CD4-positive, alpha-beta T cell (primary cell): ENCODE measurements at regions not wholly inside any gene's neighbourhood (a gene's known extent, or its start where the extent isn't known, plus 50 kb on each side); places are given as distances from the start of the nearest gene placed in this dataset.

Source experiments
- ATAC-seq: fragments of 200-7000 bp; cut with Tn5 transposase; one replicate; pipeline ENCODE4 v1.10.0; 2022; ENCODE audit warnings: mild to moderate bottlenecking; ENCODE audit not compliant: poor library complexity
- CTCF ChIA-PET: fragments of 350-600 bp; sonication (Branson Sonifier 250); formaldehyde crosslinking; loops from one replicate; lab custom pipeline; 2021; ENCODE audit warnings: antibody characterized with exemption, inconsistent platforms; lab: Charles Lee
- POLR2A ChIA-PET: fragments of 350-600 bp; sonication (Branson Sonifier 250); formaldehyde crosslinking; loops from one replicate; lab custom pipeline; 2021; ENCODE audit warnings: antibody characterized with exemption, inconsistent platforms; lab: Charles Lee
- DNase-seq, 14 experiments: peaks; one replicate each; pipeline ENCODE4 v3.0.0-alpha.2; 2013 to 2020; ENCODE audit warnings: mixed read lengths in 2 of 14
- H3K27ac ChIP-seq, 2 donors: one replicate each; pipeline versions ENCODE4 v1.5.1 to v1.7.0; 2013; ENCODE audit warnings: low read length in 2 of 2, low read depth in 1 of 2, mild to moderate bottlenecking in 1 of 2
- H3K27me3 ChIP-seq, 2 experiments: 1 replicate in 1 of 2; 2 replicates in 1 of 2; pipeline versions ENCODE4 v1.6.1 to v1.7.0; 2013; ENCODE audit warnings: low read length in 2 of 2, control low read depth in 1 of 2, mild to moderate bottlenecking in 1 of 2, moderate library complexity in 1 of 2; ENCODE audit not compliant: insufficient read depth in 2 of 2, control insufficient read depth in 1 of 2
- H3K36me3 ChIP-seq: one replicate; pipeline ENCODE4 v1.6.1; 2013; ENCODE audit warnings: low read length, control low read depth; ENCODE audit not compliant: insufficient read depth
- H3K4me1 ChIP-seq: one replicate; pipeline ENCODE4 v1.6.1; 2013; ENCODE audit warnings: low read length, control low read depth; ENCODE audit not compliant: insufficient read depth
- H3K4me3 ChIP-seq: one replicate; pipeline ENCODE4 v1.5.1; 2013; ENCODE audit warnings: mild to moderate bottlenecking, low read length, moderate library complexity
- H3K9me3 ChIP-seq, 2 experiments: 1 replicate in 1 of 2; 2 replicates in 1 of 2; pipeline versions ENCODE4 v1.6.1 to v1.7.0; 2013; ENCODE audit warnings: low read length in 2 of 2, mild to moderate bottlenecking in 2 of 2, control low read depth in 1 of 2, moderate library complexity in 1 of 2; ENCODE audit not compliant: control insufficient read depth in 1 of 2, insufficient read depth in 1 of 2
- H3K27ac Mint-ChIP-seq: one replicate; pipeline ENCODE4 v1.8.0; 2020; ENCODE audit warnings: mixed read lengths
- H3K27me3 Mint-ChIP-seq: one replicate; pipeline ENCODE4 v1.8.0; 2021; ENCODE audit warnings: mixed read lengths
- H3K36me3 Mint-ChIP-seq: one replicate; pipeline ENCODE4 v1.8.0; 2021; ENCODE audit warnings: low read depth, mixed read lengths
- H3K4me1 Mint-ChIP-seq: one replicate; pipeline ENCODE4 v1.8.0; 2021; ENCODE audit warnings: low read depth, mixed read lengths
- H3K4me3 Mint-ChIP-seq: one replicate; pipeline ENCODE4 v1.8.0; 2020; ENCODE audit warnings: mild to moderate bottlenecking, mixed read lengths
- H3K9me3 Mint-ChIP-seq: one replicate; pipeline ENCODE4 v1.8.0; 2020; ENCODE audit warnings: mixed read lengths
- intact Hi-C, 2 experiments: fragments of 100-400 bp; cut with DNase I in 1 of 2; cut with micrococcal nuclease in 1 of 2; formaldehyde crosslinking; loops; one replicate each; pipeline versions ENCODE4 v1.15.1 to v1.9.0; 2023 to 2025; cut with DNase I, micrococcal nuclease
- TF ChIP-seq, protein P1 (sequence below): fragments of 200-600 bp; IDR thresholded peaks from one replicate; pipeline ENCODE4 v1.8.0; 2022; ENCODE audit warnings: antibody characterized with exemption, mild to moderate bottlenecking

DNA sequence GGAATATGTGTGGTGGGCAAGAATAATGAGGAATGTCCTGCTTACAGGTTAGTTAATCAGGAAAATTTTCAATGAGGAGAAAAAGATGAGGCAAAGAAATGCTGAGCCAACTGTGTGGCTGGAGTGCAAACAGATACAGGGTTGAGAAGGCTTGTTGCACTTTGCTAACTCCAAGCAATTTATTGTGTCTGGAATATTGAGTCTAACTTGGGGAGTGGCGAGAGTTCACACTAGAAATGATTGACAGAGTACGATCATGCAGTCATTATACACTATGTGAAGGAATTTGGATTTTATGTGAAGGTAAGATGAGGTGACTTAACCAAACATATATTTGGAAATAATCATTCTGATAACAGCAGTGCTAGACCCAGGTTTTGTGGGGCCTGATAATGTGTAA lies 185.0 kb upstream of the ELAC2 start:
- TF ChIP-seq, protein P1, sequence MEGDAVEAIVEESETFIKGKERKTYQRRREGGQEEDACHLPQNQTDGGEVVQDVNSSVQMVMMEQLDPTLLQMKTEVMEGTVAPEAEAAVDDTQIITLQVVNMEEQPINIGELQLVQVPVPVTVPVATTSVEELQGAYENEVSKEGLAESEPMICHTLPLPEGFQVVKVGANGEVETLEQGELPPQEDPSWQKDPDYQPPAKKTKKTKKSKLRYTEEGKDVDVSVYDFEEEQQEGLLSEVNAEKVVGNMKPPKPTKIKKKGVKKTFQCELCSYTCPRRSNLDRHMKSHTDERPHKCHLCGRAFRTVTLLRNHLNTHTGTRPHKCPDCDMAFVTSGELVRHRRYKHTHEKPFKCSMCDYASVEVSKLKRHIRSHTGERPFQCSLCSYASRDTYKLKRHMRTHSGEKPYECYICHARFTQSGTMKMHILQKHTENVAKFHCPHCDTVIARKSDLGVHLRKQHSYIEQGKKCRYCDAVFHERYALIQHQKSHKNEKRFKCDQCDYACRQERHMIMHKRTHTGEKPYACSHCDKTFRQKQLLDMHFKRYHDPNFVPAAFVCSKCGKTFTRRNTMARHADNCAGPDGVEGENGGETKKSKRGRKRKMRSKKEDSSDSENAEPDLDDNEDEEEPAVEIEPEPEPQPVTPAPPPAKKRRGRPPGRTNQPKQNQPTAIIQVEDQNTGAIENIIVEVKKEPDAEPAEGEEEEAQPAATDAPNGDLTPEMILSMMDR = no peak
- no peak overlapping the region for H3K4me3 Mint-ChIP-seq
- no peaks in the 10 kb centered on the region for H3K36me3 ChIP-seq
- no peak for DNase-seq
- intact Hi-C loops = no loop called here
- ChIA-PET CTCF (no interaction called here), POLR2A (no interaction called here)
- no peaks in the 10 kb centered on the region for H3K27me3 ChIP-seq
- no peaks in the 10 kb centered on the region for H3K27me3 Mint-ChIP-seq
- no peak for ATAC-seq
- H3K9me3 ChIP-seq = peaks cover 0 to 3% of the 10 kb centered on the region in 2 experiments
- H3K4me1 Mint-ChIP-seq = no peaks in the 10 kb centered on the region
- H3K9me3 Mint-ChIP-seq = no peaks in the 10 kb centered on the region
- no peak overlapping the region for H3K4me3 ChIP-seq
- H3K27ac Mint-ChIP-seq = no peak overlapping the region
- no peaks in the 10 kb centered on the region for H3K4me1 ChIP-seq
- H3K27ac ChIP-seq = no peak overlapping the region
- no peaks in the 10 kb centered on the region for H3K36me3 Mint-ChIP-seq

DNA sequence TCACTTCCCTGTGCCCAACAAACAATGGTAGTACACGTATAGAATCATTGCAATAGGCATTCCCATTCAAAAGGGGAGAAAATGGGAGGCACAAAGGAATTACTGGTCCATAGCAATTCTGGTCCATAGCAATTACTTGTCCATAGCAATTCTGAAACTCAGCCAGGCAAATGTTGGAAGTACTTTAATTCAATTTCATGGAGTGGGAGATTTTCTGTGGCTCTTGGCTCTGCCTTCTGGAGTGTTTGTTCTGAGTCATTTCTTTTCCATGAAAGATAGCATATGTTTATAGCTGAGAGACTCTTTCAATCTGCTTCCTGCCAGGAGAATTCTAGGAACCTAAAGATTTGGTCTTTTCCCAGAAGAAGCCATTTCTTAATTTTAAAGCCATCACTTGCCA lies 182.8 kb upstream of the ELAC2 start:
- no peaks in the 10 kb centered on the region for H3K36me3 ChIP-seq
- no peak overlapping the region for H3K27ac ChIP-seq
- ChIA-PET POLR2A (no interaction called here), CTCF (no interaction called here)
- peaks cover 0 to 3% of the 10 kb centered on the region in 2 experiments for H3K9me3 ChIP-seq
- Mint-ChIP-seq H3K27me3 (no peaks in the 10 kb centered on the region), H3K27ac (no peak overlapping the region), H3K9me3 (no peaks in the 10 kb centered on the region), H3K4me1 (no peaks in the 10 kb centered on the region), H3K36me3 (no peaks in the 10 kb centered on the region), H3K4me3 (no peak overlapping the region)
- TF ChIP-seq, protein P1 = no peak
- DNase-seq = no peak
- no peak overlapping the region for H3K4me3 ChIP-seq
- no peaks in the 10 kb centered on the region for H3K27me3 ChIP-seq
- H3K4me1 ChIP-seq = no peaks in the 10 kb centered on the region
- no peak for ATAC-seq
- intact Hi-C loops = no loop called here

DNA sequence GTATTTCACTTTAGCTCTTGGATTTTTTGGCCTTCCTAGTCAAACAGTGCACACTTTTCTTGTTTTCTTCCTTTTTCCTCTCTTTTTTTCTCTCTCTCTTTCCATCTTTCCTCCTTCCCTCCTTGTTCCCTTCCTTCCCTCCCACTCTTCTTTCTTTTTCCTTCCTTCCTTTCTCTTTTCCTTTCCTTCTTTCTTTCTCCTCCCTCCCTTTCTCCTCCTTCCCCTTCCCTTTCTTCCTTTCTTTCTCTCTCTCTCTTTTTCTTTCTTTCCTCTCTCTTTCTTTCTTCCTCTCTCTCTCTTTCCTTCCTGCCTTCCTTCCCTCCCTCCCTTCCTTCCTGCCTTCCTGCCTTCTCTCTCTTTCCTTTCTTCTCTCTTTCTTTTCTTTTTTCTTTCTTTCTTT lies 181.6 kb upstream of the ELAC2 start:
- intact Hi-C loops = no loop called here

More for the DNA sequence above, 181.6 kb upstream of the ELAC2 start:
- Mint-ChIP-seq H3K27me3 (no peaks in the 10 kb centered on the region), H3K4me1 (no peaks in the 10 kb centered on the region), H3K27ac (no peak overlapping the region), H3K4me3 (no peak overlapping the region), H3K9me3 (no peaks in the 10 kb centered on the region), H3K36me3 (no peaks in the 10 kb centered on the region)
- TF ChIP-seq, protein P1 = no peak
- no peaks in the 10 kb centered on the region for H3K36me3 ChIP-seq
- POLR2A ChIA-PET = no interaction called here
- H3K9me3 ChIP-seq = peaks cover 0 to 3% of the 10 kb centered on the region in 2 experiments
- H3K4me3 ChIP-seq = no peak overlapping the region
- ATAC-seq (no peak), DNase-seq (no peak)
- H3K27ac ChIP-seq = no peak overlapping the region
- CTCF ChIA-PET = no interaction called here
- no peaks in the 10 kb centered on the region for H3K4me1 ChIP-seq
- no peaks in the 10 kb centered on the region for H3K27me3 ChIP-seq
